ENCODE measurements at regions not wholly inside any gene's neighbourhood (a gene's known extent, or its start where the extent isn't known, plus 50 kb on each side); places are given as distances from the start of the nearest gene placed in this dataset.

- TF ChIP-seq, protein P1, sequence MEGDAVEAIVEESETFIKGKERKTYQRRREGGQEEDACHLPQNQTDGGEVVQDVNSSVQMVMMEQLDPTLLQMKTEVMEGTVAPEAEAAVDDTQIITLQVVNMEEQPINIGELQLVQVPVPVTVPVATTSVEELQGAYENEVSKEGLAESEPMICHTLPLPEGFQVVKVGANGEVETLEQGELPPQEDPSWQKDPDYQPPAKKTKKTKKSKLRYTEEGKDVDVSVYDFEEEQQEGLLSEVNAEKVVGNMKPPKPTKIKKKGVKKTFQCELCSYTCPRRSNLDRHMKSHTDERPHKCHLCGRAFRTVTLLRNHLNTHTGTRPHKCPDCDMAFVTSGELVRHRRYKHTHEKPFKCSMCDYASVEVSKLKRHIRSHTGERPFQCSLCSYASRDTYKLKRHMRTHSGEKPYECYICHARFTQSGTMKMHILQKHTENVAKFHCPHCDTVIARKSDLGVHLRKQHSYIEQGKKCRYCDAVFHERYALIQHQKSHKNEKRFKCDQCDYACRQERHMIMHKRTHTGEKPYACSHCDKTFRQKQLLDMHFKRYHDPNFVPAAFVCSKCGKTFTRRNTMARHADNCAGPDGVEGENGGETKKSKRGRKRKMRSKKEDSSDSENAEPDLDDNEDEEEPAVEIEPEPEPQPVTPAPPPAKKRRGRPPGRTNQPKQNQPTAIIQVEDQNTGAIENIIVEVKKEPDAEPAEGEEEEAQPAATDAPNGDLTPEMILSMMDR (conservative IDR thresholded peaks at IDR 0.05; ENCODE audit: low read length) = no peak
- TF ChIP-seq EZH2phosphoT487 (IDR thresholded peaks at IDR 0.05; ENCODE audit: borderline replicate concordance) = no peak
Observed at GRCh38 chr2:36044411-36044810, 311.2 kb upstream of the CRIM1 start.
